ENCODE measurements at regions not wholly inside any gene's neighbourhood (a gene's known extent, or its start where the extent isn't known, plus 50 kb on each side); places are given as distances from the start of the nearest gene placed in this dataset.

DNA sequence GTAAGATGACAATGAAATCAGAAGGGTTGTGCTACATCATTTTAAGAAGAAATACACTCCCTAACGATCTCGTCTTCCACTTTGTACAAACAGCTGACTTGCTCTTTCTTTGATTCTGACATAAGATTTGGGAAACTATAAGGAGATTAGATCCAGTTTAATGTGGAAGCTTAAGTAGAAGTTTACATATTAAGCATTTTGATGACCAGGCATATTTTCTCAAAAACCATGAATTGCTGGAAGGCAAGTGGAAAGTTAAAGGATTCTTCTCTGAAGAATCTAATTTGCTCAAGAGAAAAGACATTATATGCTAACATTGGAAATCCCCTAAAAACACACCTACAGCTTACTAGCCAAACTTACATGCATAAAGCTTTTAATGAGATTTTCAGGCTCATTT is 531.9 kb upstream of the PTPRD start:
- H3K27ac ChIP-seq (ENCODE audit: insufficient read depth, low read depth, low read length) = no peak overlapping the region
- CTCF ChIA-PET = no interaction called here
- no peak overlapping the region for H3K4me3 ChIP-seq (replicated peaks in 1 of 3; ENCODE audit: insufficient read depth in 1 of 3, low read depth in 1 of 3, low read length in 3 of 3)
- no TSS peak for BruUV-seq (replicated peaks)
- peaks cover 3% of the 10 kb centered on the region for H3K9me3 ChIP-seq (replicated peaks; ENCODE audit: control insufficient read depth, insufficient read depth, low read length)
- no peaks in the 10 kb centered on the region for H4K20me1 ChIP-seq (replicated peaks; ENCODE audit: control insufficient read depth, extremely low read depth, insufficient read depth, low read length)
- H3K79me2 ChIP-seq (ENCODE audit: control insufficient read depth, insufficient read depth, low read length) = no peaks in the 10 kb centered on the region
- no peak overlapping the region for H3K9ac ChIP-seq (replicated peaks; ENCODE audit: extremely low read depth, insufficient read depth, low read length)
- DNase-seq (ENCODE audit: low read depth, low spot score) (no peak), FAIRE-seq (no peak)
- dilution Hi-C loops (cut with MboI; ENCODE audit: extremely low pct_ligation_motif_present, low sequenced_read_pairs) = no loop called here
- POLR2A ChIA-PET = no interaction called here
- no peaks in the 10 kb centered on the region for H3K27me3 ChIP-seq (ENCODE audit: control insufficient read depth in 2 of 2, insufficient read depth in 2 of 2, low read length in 2 of 2)
- H3K9me1 ChIP-seq (replicated peaks; ENCODE audit: control insufficient read depth, extremely low read depth, insufficient read depth, low read length) = no peaks in the 10 kb centered on the region
- no peak overlapping the region for H3K4me2 ChIP-seq (ENCODE audit: insufficient read depth, low read length)
- no peak overlapping the region for H2AFZ ChIP-seq (ENCODE audit: low read depth, low read length)
- TF ChIP-seq POLR2AphosphoS5 (IDR thresholded peaks at IDR 0.05; ENCODE audit: insufficient read depth, low read depth, low read length) = no peak
- no peak for TF ChIP-seq MYC (IDR thresholded peaks at IDR 0.05; ENCODE audit: low read depth, low read length)
- TF ChIP-seq, protein P1, sequence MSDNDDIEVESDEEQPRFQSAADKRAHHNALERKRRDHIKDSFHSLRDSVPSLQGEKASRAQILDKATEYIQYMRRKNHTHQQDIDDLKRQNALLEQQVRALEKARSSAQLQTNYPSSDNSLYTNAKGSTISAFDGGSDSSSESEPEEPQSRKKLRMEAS (IDR thresholded peaks at IDR 0.05; ENCODE audit: insufficient read depth, insufficient read length) = no peak
- TF ChIP-seq JUN (IDR thresholded peaks at IDR 0.05; ENCODE audit: borderline replicate concordance, insufficient read depth, insufficient read length, low read depth) = no peak
- TF ChIP-seq FOS (IDR thresholded peaks at IDR 0.05; ENCODE audit: borderline replicate concordance, insufficient read depth, low read length) = no peak
- no peak for TF ChIP-seq EZH2 (IDR thresholded peaks at IDR 0.05; ENCODE audit: borderline replicate concordance, low read depth, low read length, severe bottlenecking)
- TF ChIP-seq GATA2 (IDR thresholded peaks at IDR 0.05; ENCODE audit: insufficient read depth, insufficient read length, low read depth, low read length) = no peak
- TF ChIP-seq, protein P2, sequence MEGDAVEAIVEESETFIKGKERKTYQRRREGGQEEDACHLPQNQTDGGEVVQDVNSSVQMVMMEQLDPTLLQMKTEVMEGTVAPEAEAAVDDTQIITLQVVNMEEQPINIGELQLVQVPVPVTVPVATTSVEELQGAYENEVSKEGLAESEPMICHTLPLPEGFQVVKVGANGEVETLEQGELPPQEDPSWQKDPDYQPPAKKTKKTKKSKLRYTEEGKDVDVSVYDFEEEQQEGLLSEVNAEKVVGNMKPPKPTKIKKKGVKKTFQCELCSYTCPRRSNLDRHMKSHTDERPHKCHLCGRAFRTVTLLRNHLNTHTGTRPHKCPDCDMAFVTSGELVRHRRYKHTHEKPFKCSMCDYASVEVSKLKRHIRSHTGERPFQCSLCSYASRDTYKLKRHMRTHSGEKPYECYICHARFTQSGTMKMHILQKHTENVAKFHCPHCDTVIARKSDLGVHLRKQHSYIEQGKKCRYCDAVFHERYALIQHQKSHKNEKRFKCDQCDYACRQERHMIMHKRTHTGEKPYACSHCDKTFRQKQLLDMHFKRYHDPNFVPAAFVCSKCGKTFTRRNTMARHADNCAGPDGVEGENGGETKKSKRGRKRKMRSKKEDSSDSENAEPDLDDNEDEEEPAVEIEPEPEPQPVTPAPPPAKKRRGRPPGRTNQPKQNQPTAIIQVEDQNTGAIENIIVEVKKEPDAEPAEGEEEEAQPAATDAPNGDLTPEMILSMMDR (IDR thresholded peaks at IDR 0.05; ENCODE audit: extremely low read depth in 1 of 2, insufficient read depth in 1 of 2, low read depth in 1 of 2, low read length in 2 of 2) = no peak
- no peak for TF ChIP-seq POLR2A (IDR thresholded peaks at IDR 0.05; ENCODE audit: low read depth, low read length)
- intact Hi-C loops (cut with micrococcal nuclease) = no loop called here
- H3K36me3 ChIP-seq (ENCODE audit: control insufficient read depth in 2 of 2, extremely low read depth in 1 of 2, insufficient read depth in 2 of 2, low read length in 2 of 2) = no peaks in the 10 kb centered on the region
- no peaks in the 10 kb centered on the region for H3K4me1 ChIP-seq (ENCODE audit: control insufficient read depth, extremely low read depth, insufficient read depth, low read length)
